Fibroblast of lung (primary cell): ENCODE measurements at regions not wholly inside any gene's neighbourhood (a gene's known extent, or its start where the extent isn't known, plus 50 kb on each side); places are given as distances from the start of the nearest gene placed in this dataset.

ENCODE experiments used
- DNase-seq, 2 donors: peaks; one replicate each; pipeline versions ENCODE4 v3.0.0 to v3.0.0-alpha.2; 2010; ENCODE audit warnings: low read depth in 2 of 2
- H2AFZ ChIP-seq: 2 replicates; pipeline ENCODE4 v1.5.1; 2012; ENCODE audit warnings: low read length, control low read depth, inconsistent platforms
- H3K27ac ChIP-seq: 2 replicates; pipeline ENCODE4 v1.5.1; 2011; ENCODE audit warnings: low read length, control low read depth; ENCODE audit not compliant: insufficient read depth
- H3K27me3 ChIP-seq: 2 replicates; pipeline ENCODE4 v1.5.1; 2011; ENCODE audit warnings: mild to moderate bottlenecking, low read length; ENCODE audit not compliant: control insufficient read depth, insufficient read depth
- H3K36me3 ChIP-seq: 2 replicates; pipeline ENCODE4 v1.5.1; 2011; ENCODE audit warnings: low read length; ENCODE audit not compliant: control insufficient read depth, insufficient read depth
- H3K4me1 ChIP-seq: 2 replicates; pipeline ENCODE4 v1.5.1; 2011; ENCODE audit warnings: low read length; ENCODE audit not compliant: control insufficient read depth, insufficient read depth; ENCODE audit errors: extremely low read depth
- H3K4me2 ChIP-seq: 2 replicates; pipeline ENCODE4 v1.5.1; 2011; ENCODE audit warnings: low read length, control low read depth; ENCODE audit not compliant: insufficient read depth; ENCODE audit errors: extremely low read depth
- H3K4me3 ChIP-seq, 4 experiments: fragments of 200-600 bp in 1 of 4; sonication (generic) in 1 of 4; replicated peaks in 1 of 4; 2 replicates each; pipeline ENCODE4 v1.5.1; 2011 to 2016; ENCODE audit warnings: low read length in 4 of 4, low read depth in 3 of 4, mild to moderate bottlenecking in 3 of 4, control low read depth in 2 of 4, inconsistent platforms in 1 of 4, mixed read lengths in 1 of 4; ENCODE audit not compliant: insufficient read depth in 1 of 4; ENCODE audit errors: control extremely low read depth in 1 of 4
- H3K79me2 ChIP-seq: 2 replicates; pipeline ENCODE4 v1.5.1; 2012; ENCODE audit warnings: mild to moderate bottlenecking, low read length, inconsistent platforms; ENCODE audit not compliant: control insufficient read depth, insufficient read depth
- H3K9ac ChIP-seq: 2 replicates; pipeline ENCODE4 v1.5.1; 2011; ENCODE audit warnings: mild to moderate bottlenecking, low read length, control low read depth; ENCODE audit not compliant: insufficient read depth
- H3K9me3 ChIP-seq: 2 replicates; pipeline ENCODE4 v1.5.1; 2012; ENCODE audit warnings: low read depth, low read length; ENCODE audit not compliant: control insufficient read depth, insufficient read depth
- H4K20me1 ChIP-seq: 2 replicates; pipeline ENCODE4 v1.5.1; 2011; ENCODE audit warnings: low read length; ENCODE audit not compliant: control insufficient read depth, insufficient read depth; ENCODE audit errors: extremely low read depth
- EZH2 ChIP-seq: IDR thresholded peaks from 2 replicates; pipeline ENCODE4 v1.5.1; 2012; ENCODE audit warnings: low read length, control low read depth, mild to moderate bottlenecking; ENCODE audit errors: missing control alignments
- TF ChIP-seq, protein P1 (sequence below), 2 donors: IDR thresholded peaks in 1 of 2; conservative IDR thresholded peaks in 1 of 2; 1 replicate in 1 of 2; 2 replicates in 1 of 2; pipeline ENCODE4 v1.5.1; 2011 to 2012; ENCODE audit warnings: low read length in 2 of 2, control low read depth in 1 of 2, inconsistent platforms in 1 of 2, low read depth in 1 of 2, mild to moderate bottlenecking in 1 of 2

- no peaks in the 10 kb centered on the region for H3K36me3 ChIP-seq
Measured at GRCh38 chr6:9708600-9708999, 706.3 kb downstream of the TFAP2A start.

GRCh38 chr6:9704989-9705388 is 709.9 kb downstream of the TFAP2A start:
- no peak overlapping the region for H3K4me2 ChIP-seq
- H3K36me3 ChIP-seq = no peaks in the 10 kb centered on the region
- H3K4me3 ChIP-seq = no peak overlapping the region
- no peak overlapping the region for H3K27ac ChIP-seq
- TF ChIP-seq, protein P1, sequence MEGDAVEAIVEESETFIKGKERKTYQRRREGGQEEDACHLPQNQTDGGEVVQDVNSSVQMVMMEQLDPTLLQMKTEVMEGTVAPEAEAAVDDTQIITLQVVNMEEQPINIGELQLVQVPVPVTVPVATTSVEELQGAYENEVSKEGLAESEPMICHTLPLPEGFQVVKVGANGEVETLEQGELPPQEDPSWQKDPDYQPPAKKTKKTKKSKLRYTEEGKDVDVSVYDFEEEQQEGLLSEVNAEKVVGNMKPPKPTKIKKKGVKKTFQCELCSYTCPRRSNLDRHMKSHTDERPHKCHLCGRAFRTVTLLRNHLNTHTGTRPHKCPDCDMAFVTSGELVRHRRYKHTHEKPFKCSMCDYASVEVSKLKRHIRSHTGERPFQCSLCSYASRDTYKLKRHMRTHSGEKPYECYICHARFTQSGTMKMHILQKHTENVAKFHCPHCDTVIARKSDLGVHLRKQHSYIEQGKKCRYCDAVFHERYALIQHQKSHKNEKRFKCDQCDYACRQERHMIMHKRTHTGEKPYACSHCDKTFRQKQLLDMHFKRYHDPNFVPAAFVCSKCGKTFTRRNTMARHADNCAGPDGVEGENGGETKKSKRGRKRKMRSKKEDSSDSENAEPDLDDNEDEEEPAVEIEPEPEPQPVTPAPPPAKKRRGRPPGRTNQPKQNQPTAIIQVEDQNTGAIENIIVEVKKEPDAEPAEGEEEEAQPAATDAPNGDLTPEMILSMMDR (conservative IDR thresholded peaks at IDR 0.05 in 1 of 2, IDR thresholded peaks at IDR 0.05 in 1 of 2; ENCODE audit: low read depth in 1 of 2, low read length in 2 of 2) = no peak
- TF ChIP-seq EZH2 = no peak
- no peaks in the 10 kb centered on the region for H3K27me3 ChIP-seq
- no peak overlapping the region for H2AFZ ChIP-seq
- no peaks in the 10 kb centered on the region for H3K9me3 ChIP-seq
- no peaks in the 10 kb centered on the region for H3K4me1 ChIP-seq
- H3K79me2 ChIP-seq = no peaks in the 10 kb centered on the region
- no peak for DNase-seq
- H3K9ac ChIP-seq = no peak overlapping the region
- H4K20me1 ChIP-seq = no peaks in the 10 kb centered on the region

More at GRCh38 chr6:9708600-9708999, 706.3 kb downstream of the TFAP2A start:
- Histone ChIP-seq H3K9ac (no peak overlapping the region), H4K20me1 (no peaks in the 10 kb centered on the region), H3K79me2 (no peaks in the 10 kb centered on the region), H3K9me3 (no peaks in the 10 kb centered on the region), H3K27me3 (no peaks in the 10 kb centered on the region), H3K27ac (no peak overlapping the region), H3K4me2 (no peak overlapping the region), H3K4me3 (no peak overlapping the region), H3K4me1 (no peaks in the 10 kb centered on the region), H2AFZ (no peak overlapping the region)
- no peak for TF ChIP-seq EZH2
- TF ChIP-seq, protein P1 (conservative IDR thresholded peaks at IDR 0.05 in 1 of 2, IDR thresholded peaks at IDR 0.05 in 1 of 2; ENCODE audit: low read depth in 1 of 2, low read length in 2 of 2) = no peak
- DNase-seq = no peak

GRCh38 chr6:9702914-9703313 is 712.0 kb downstream of the TFAP2A start:
- no peaks in the 10 kb centered on the region for H3K9me3 ChIP-seq
- H3K36me3 ChIP-seq = no peaks in the 10 kb centered on the region
- H3K4me1 ChIP-seq = no peaks in the 10 kb centered on the region
- no peak for DNase-seq
- no peaks in the 10 kb centered on the region for H3K27me3 ChIP-seq
- no peak overlapping the region for H3K4me3 ChIP-seq
- H3K79me2 ChIP-seq = no peaks in the 10 kb centered on the region
- H3K27ac ChIP-seq = no peak overlapping the region
- TF ChIP-seq, protein P1 (conservative IDR thresholded peaks at IDR 0.05 in 1 of 2, IDR thresholded peaks at IDR 0.05 in 1 of 2; ENCODE audit: low read depth in 1 of 2, low read length in 2 of 2) = no peak
- no peak for TF ChIP-seq EZH2
- no peak overlapping the region for H3K9ac ChIP-seq
- no peaks in the 10 kb centered on the region for H4K20me1 ChIP-seq
- no peak overlapping the region for H3K4me2 ChIP-seq
- no peak overlapping the region for H2AFZ ChIP-seq
